Subcutaneous abdominal adipose tissue (tissue), 5 donors: ENCODE measurements at regions not wholly inside any gene's neighbourhood (a gene's known extent, or its start where the extent isn't known, plus 50 kb on each side); places are given as distances from the start of the nearest gene placed in this dataset.

ENCODE experiments used
- H3K27ac ChIP-seq: one replicate; pipeline ENCODE4 v1.7.0; 2013; ENCODE audit warnings: low read depth, mild to moderate bottlenecking, inconsistent platforms, low read length, moderate library complexity
- H3K27me3 ChIP-seq, 5 donors: one replicate each; pipeline ENCODE4 v1.7.0; 2013; ENCODE audit warnings: low read length in 5 of 5, inconsistent platforms in 1 of 5; ENCODE audit not compliant: control insufficient read depth in 5 of 5, insufficient read depth in 4 of 5
- H3K36me3 ChIP-seq, 5 donors: one replicate each; pipeline ENCODE4 v1.7.0; 2013; ENCODE audit warnings: low read length in 5 of 5; ENCODE audit not compliant: control insufficient read depth in 5 of 5, insufficient read depth in 5 of 5
- H3K4me1 ChIP-seq, 5 donors: one replicate each; pipeline ENCODE4 v1.7.0; 2013; ENCODE audit warnings: low read length in 5 of 5, mild to moderate bottlenecking in 3 of 5, moderate library complexity in 1 of 5; ENCODE audit not compliant: control insufficient read depth in 5 of 5, insufficient read depth in 5 of 5
- H3K4me3 ChIP-seq, 5 donors: one replicate each; pipeline ENCODE4 v1.7.0; 2013; ENCODE audit warnings: low read length in 5 of 5, low read depth in 1 of 5
- H3K9ac ChIP-seq, 5 donors: one replicate each; pipeline ENCODE4 v1.7.0; 2013; ENCODE audit warnings: low read length in 5 of 5, mild to moderate bottlenecking in 4 of 5, moderate library complexity in 3 of 5
- H3K9me3 ChIP-seq, 5 donors: one replicate each; pipeline ENCODE4 v1.7.0; 2013; ENCODE audit warnings: low read length in 5 of 5; ENCODE audit not compliant: control insufficient read depth in 5 of 5
- donor health status: healthy.
- donor health status: healthy.
- donor health status: healthy.
- donor health status: healthy.
- donor health status: healthy.

- no peak overlapping the region for H3K27ac ChIP-seq
- no peak overlapping the region for H3K9ac ChIP-seq
- H3K9me3 ChIP-seq, result no peaks in the 10 kb centered on the region
- no peaks in the 10 kb centered on the region for H3K4me1 ChIP-seq
- peaks cover 10 to 21% (median 11%) of the 10 kb centered on the region in 5 donors for H3K27me3 ChIP-seq
- no peak overlapping the region for H3K4me3 ChIP-seq
- H3K36me3 ChIP-seq, result no peaks in the 10 kb centered on the region
Observed at GRCh38 chr7:155980841-155981240, 168.6 kb upstream of the SHH start.

- Histone ChIP-seq H3K27me3 (peaks cover 9 to 15% (median 11%) of the 10 kb centered on the region in 5 donors), H3K27ac (no peak overlapping the region), H3K9me3 (no peaks in the 10 kb centered on the region), H3K9ac (no peak overlapping the region), H3K4me1 (no peaks in the 10 kb centered on the region), H3K36me3 (no peaks in the 10 kb centered on the region), H3K4me3 (no peak overlapping the region)
Observed at GRCh38 chr7:155979994-155980393, 167.7 kb upstream of the SHH start.

DNA sequence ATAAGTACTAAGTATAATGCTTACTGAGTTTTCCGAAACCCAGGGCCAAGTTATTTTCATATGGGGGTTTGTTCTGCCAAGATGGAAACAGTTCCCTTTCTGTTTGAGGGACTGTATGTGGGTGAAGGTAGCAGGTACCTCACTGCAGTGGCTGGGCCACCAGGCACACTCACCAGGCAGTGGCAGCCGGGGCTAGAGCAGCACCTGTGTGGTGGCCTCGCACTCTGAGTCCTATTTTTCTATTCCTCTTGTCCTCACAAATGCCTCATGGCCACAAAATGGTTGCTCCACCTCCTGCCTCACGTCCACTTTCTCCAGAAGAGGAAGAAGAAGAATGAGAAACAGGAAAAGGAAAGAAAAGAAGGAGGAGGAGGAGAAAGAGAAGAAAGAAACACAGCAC is 167.3 kb upstream of the SHH start:
- Histone ChIP-seq H3K27ac (no peak overlapping the region), H3K9me3 (no peaks in the 10 kb centered on the region)

GRCh38 chr7:155975490-155975889 is 163.2 kb upstream of the SHH start:
- H3K27me3 ChIP-seq, result peaks cover 2 to 9% (median 6%) of the 10 kb centered on the region in 5 donors
- H3K4me1 ChIP-seq, result no peaks in the 10 kb centered on the region
- H3K4me3 ChIP-seq, result no peak overlapping the region
- no peaks in the 10 kb centered on the region for H3K36me3 ChIP-seq
- no peaks in the 10 kb centered on the region for H3K9me3 ChIP-seq
- H3K27ac ChIP-seq, result no peak overlapping the region
- H3K9ac ChIP-seq, result no peak overlapping the region

More for the DNA sequence above, 167.3 kb upstream of the SHH start:
- no peak overlapping the region for H3K9ac ChIP-seq
- H3K36me3 ChIP-seq, result no peaks in the 10 kb centered on the region
- no peak overlapping the region for H3K4me3 ChIP-seq
- no peaks in the 10 kb centered on the region for H3K4me1 ChIP-seq
- H3K27me3 ChIP-seq, result peaks cover 8 to 15% (median 10%) of the 10 kb centered on the region in 5 donors

DNA sequence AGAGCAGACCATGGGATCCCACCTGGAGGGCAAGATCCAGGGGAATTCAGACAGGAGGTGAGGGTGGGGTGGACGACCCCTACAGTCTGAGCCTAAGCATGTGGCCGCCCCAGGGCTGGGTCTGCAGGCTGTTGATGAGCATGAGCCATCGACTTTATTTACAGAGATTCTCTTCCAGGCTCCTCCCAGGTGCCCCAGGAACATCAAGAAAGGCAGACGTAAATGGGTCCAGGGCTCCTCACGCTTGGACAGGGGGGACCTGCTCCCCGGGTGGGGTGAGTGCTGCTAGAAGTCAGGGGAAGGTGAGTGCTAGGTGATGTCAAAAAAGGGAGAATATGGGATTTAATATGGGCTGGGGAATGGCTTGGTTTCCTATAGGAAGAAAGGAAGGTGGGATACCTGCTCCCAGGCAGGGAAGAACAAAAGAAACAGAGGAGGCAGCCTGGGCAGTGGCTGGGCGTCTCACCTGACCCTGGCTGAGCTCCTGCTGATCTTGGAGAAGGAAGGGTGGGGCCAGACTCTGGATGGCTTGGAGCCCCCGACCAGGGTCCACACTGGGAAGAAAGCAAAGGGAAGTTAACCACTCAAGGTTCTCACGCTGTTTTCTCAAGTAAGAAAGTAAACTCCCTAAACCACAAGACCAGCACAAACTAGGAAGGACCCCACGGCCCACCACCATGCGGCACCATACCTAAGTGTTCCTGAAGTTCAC is 162.1 kb upstream of the SHH start:
- H3K27ac ChIP-seq, result no peak overlapping the region
- no peak overlapping the region for H3K9ac ChIP-seq
- H3K4me1 ChIP-seq, result no peaks in the 10 kb centered on the region
- H3K9me3 ChIP-seq, result no peaks in the 10 kb centered on the region
- peaks cover 2 to 7% (median 6%) of the 10 kb centered on the region in 5 donors for H3K27me3 ChIP-seq
- no peaks in the 10 kb centered on the region for H3K36me3 ChIP-seq
- no peak overlapping the region for H3K4me3 ChIP-seq

- Histone ChIP-seq H3K4me3 (no peak overlapping the region), H3K27me3 (peaks cover 0 to 7% (median 6%) of the 10 kb centered on the region in 5 donors), H3K27ac (no peak overlapping the region), H3K36me3 (no peaks in the 10 kb centered on the region), H3K9me3 (no peaks in the 10 kb centered on the region), H3K4me1 (no peaks in the 10 kb centered on the region), H3K9ac (no peak overlapping the region)
Observed at GRCh38 chr7:155973451-155973997, 161.3 kb upstream of the SHH start.

DNA sequence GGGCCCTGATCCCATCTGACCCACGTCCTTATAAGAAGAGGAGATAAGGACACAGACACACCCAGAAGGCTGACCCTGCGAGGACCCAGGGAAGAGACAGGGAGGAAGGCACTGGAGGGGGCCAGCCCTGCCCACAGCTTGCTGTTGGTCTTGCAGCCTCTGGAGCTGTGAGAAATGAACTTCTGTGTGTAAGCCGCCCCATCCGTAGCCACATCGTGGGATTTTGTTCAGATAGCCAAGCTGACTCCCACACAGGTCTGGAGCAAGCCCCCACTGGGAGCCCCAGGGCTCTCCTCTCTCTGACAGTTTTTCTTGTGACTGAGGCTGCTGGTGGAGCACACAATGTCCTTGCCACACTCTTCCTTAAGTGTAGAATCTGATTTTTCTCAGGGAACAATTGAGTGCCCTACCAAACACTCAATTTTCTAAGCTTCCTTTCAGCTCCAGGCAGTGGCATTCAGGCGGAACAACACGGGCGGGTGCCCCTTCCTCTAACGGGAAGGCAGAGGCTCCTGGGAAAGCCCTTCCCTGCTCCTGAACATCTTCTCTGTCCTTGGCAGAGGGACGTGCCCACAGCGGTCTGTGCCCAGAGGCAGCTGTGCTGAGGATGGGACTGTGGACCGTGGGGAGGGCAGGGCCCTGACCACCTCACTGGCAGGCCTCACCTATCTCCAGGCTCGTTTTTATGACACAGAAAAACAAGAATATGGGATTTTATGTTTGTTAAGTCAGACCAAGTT is 160.6 kb upstream of the SHH start:
- Histone ChIP-seq H3K9me3 (no peaks in the 10 kb centered on the region), H3K27me3 (peaks cover 0 to 7% (median 6%) of the 10 kb centered on the region in 5 donors), H3K9ac (no peak overlapping the region), H3K4me1 (no peaks in the 10 kb centered on the region), H3K4me3 (no peak overlapping the region), H3K27ac (no peak overlapping the region), H3K36me3 (no peaks in the 10 kb centered on the region)

DNA sequence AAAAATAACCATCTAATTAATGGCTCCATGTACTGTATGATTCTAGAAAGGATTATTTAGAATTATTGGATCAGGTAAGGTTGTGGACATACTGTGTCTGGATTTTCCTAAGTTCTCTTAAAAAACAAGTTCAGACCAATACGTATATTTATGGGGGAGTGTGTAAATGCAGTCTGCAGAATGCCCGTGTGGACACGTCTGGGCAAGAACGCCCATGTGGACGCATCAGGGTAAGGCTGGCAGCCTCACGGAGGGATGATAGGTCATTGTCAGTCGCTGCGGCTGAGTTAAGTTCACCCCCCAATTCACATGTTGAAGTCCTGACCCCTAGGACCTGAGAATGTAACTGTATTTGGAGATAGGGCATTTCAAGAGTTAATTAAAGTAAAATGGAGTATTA is 160.0 kb upstream of the SHH start:
- Histone ChIP-seq H3K27me3 (peaks cover 0 to 7% (median 6%) of the 10 kb centered on the region in 5 donors), H3K36me3 (no peaks in the 10 kb centered on the region), H3K9ac (no peak overlapping the region), H3K4me3 (no peak overlapping the region), H3K9me3 (no peaks in the 10 kb centered on the region), H3K4me1 (no peaks in the 10 kb centered on the region), H3K27ac (no peak overlapping the region)

GRCh38 chr7:155971180-155971770 is 159.0 kb upstream of the SHH start:
- Histone ChIP-seq H3K4me1 (no peaks in the 10 kb centered on the region), H3K27me3 (peaks cover 0 to 7% (median 6%) of the 10 kb centered on the region in 5 donors)

More at GRCh38 chr7:155971180-155971770, 159.0 kb upstream of the SHH start:
- Histone ChIP-seq H3K36me3 (no peaks in the 10 kb centered on the region), H3K9ac (no peak overlapping the region), H3K27ac (no peak overlapping the region), H3K4me3 (no peak overlapping the region), H3K9me3 (no peaks in the 10 kb centered on the region)
